Neural progenitor cell (in vitro differentiated cells): ENCODE measurements at regions not wholly inside any gene's neighbourhood (a gene's known extent, or its start where the extent isn't known, plus 50 kb on each side); places are given as distances from the start of the nearest gene placed in this dataset.

ENCODE experiments used
- CTCF ChIP-seq: fragments of 200-600 bp; sonication (generic); IDR thresholded peaks from 2 replicates; pipeline ENCODE4 v1.5.1; 2017; ENCODE audit warnings: antibody characterized with exemption, mild to moderate bottlenecking
- EZH2 ChIP-seq: fragments of 200-600 bp; sonication (generic); IDR thresholded peaks from 2 replicates; pipeline ENCODE4 v1.6.1; 2017; ENCODE audit warnings: antibody characterized with exemption, mild to moderate bottlenecking, moderate library complexity
- EZH2phosphoT487 ChIP-seq: fragments of 200-600 bp; sonication (generic); IDR thresholded peaks from 2 replicates; pipeline ENCODE4 v1.6.1; 2017; ENCODE audit warnings: antibody characterized with exemption

- TF ChIP-seq CTCF (no peak), EZH2 (no peak), EZH2phosphoT487 (no peak)
Measured at GRCh38 chr2:82657106-82657505, 1802.0 kb downstream of the SUCLG1 start.
